H1 (cell line): ENCODE measurements at regions not wholly inside any gene's neighbourhood (a gene's known extent, or its start where the extent isn't known, plus 50 kb on each side); places are given as distances from the start of the nearest gene placed in this dataset.

Experiments
- BRCA1 ChIP-seq: IDR thresholded peaks from 2 replicates; pipeline ENCODE4 v1.6.1; 2012; ENCODE audit warnings: low read depth, low read length, improper control_type of control experiment
- CTCF ChIP-seq, 3 experiments: IDR thresholded peaks; 1 replicate in 2 of 3; 2 replicates in 1 of 3; pipeline versions ENCODE4 v1.5.1 to v1.6.1; 2011; ENCODE audit warnings: low read length in 3 of 3, mild to moderate bottlenecking in 3 of 3, inconsistent platforms in 2 of 3, low read depth in 1 of 3, moderate library complexity in 1 of 3; ENCODE audit not compliant: insufficient read depth in 1 of 3; ENCODE audit errors: control extremely low read depth in 1 of 3
- EGR1 ChIP-seq: IDR thresholded peaks from 2 replicates; pipeline ENCODE4 v1.6.1; 2011; ENCODE audit warnings: low read depth, low read length, borderline replicate concordance
- EZH2 ChIP-seq: fragments of 200-600 bp; sonication (generic); IDR thresholded peaks from 2 replicates; pipeline ENCODE4 v1.7.1; 2012; ENCODE audit warnings: low read depth, mild to moderate bottlenecking, moderate library complexity, low read length, inconsistent platforms; ENCODE audit not compliant: severe bottlenecking
- HDAC2 ChIP-seq, 2 experiments: fragments of 300-600 bp in 1 of 2; sonication (generic) in 1 of 2; IDR thresholded peaks; 2 replicates each; pipeline ENCODE4 v1.6.1; 2011 to 2012; ENCODE audit warnings: low read depth in 2 of 2, low read length in 2 of 2, mild to moderate bottlenecking in 2 of 2, moderate library complexity in 2 of 2, borderline replicate concordance in 1 of 2, inconsistent platforms in 1 of 2
- POLR2A ChIP-seq, 2 experiments: IDR thresholded peaks; 1 replicate in 1 of 2; 2 replicates in 1 of 2; pipeline ENCODE4 v1.6.1; 2011; ENCODE audit warnings: low read depth in 2 of 2, low read length in 2 of 2, mild to moderate bottlenecking in 2 of 2; ENCODE audit errors: control extremely low read depth in 1 of 2
- TAF7 ChIP-seq: optimal IDR thresholded peaks from 2 replicates; pipeline ENCODE3; 2011; ENCODE audit warnings: low read depth, mild to moderate bottlenecking, inconsistent platforms, low read length, moderate library complexity, borderline replicate concordance
- TF ChIP-seq, protein P1 (sequence below): IDR thresholded peaks from 2 replicates; pipeline ENCODE4 v1.6.1; 2011; ENCODE audit warnings: low read length, improper control_type of control experiment

GRCh38 chr7:156220701-156221100 is 408.4 kb upstream of the SHH start:
- TF ChIP-seq POLR2A (IDR thresholded peaks at IDR 0.05; ENCODE audit: control extremely low read depth in 1 of 2, low read depth in 2 of 2, low read length in 2 of 2) (no peak), HDAC2 (IDR thresholded peaks at IDR 0.05; ENCODE audit: borderline replicate concordance in 1 of 2, low read depth in 2 of 2, low read length in 2 of 2) (no peak), CTCF (IDR thresholded peaks at IDR 0.05; ENCODE audit: control extremely low read depth in 1 of 3, insufficient read depth in 1 of 3, low read depth in 1 of 3, low read length in 3 of 3) (no peak), TAF7 (no peak), EGR1 (no peak), BRCA1 (no peak), EZH2 (no peak)
- TF ChIP-seq, protein P1, sequence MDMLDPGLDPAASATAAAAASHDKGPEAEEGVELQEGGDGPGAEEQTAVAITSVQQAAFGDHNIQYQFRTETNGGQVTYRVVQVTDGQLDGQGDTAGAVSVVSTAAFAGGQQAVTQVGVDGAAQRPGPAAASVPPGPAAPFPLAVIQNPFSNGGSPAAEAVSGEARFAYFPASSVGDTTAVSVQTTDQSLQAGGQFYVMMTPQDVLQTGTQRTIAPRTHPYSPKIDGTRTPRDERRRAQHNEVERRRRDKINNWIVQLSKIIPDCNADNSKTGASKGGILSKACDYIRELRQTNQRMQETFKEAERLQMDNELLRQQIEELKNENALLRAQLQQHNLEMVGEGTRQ, result no peak
